Motor neuron (in vitro differentiated cells): ENCODE measurements at regions not wholly inside any gene's neighbourhood (a gene's known extent, or its start where the extent isn't known, plus 50 kb on each side); places are given as distances from the start of the nearest gene placed in this dataset.

ENCODE experiments used
- ATAC-seq, 8 experiments: fragments of 200-7000 bp; cut with Tn5 transposase; replicated peaks in 6 of 8; 2 replicates each; pipeline ENCODE4 v1.8.0; 2021; ENCODE audit warnings: mild to moderate bottlenecking in 8 of 8, moderate library complexity in 8 of 8
- H3K27ac ChIP-seq, 2 donors: fragments of 250-450 bp; sonication (Bioruptor Pico); 2 replicates each; pipeline ENCODE4 v1.9.0; 2021; ENCODE audit warnings: antibody characterized with exemption in 2 of 2, mild to moderate bottlenecking in 2 of 2, moderate library complexity in 1 of 2
- H3K4me1 ChIP-seq, 2 donors: fragments of 250-450 bp; sonication (Bioruptor Pico); replicated peaks in 1 of 2; 2 replicates each; pipeline ENCODE4 v1.6.1; 2021; ENCODE audit warnings: antibody characterized with exemption in 2 of 2, mild to moderate bottlenecking in 2 of 2, moderate library complexity in 1 of 2
- H3K4me3 ChIP-seq, 5 donors: fragments of 250-450 bp; sonication (Bioruptor Pico); 2 replicates each; pipeline ENCODE4 v1.9.0; 2021; ENCODE audit warnings: antibody characterized with exemption in 5 of 5, mild to moderate bottlenecking in 5 of 5, moderate library complexity in 4 of 5
- WGBS, 10 experiments: fragments of 450-650 bp; shearing (Covaris generic); methylation state at CpG; one replicate each; pipeline ENCODE4 v1.0.0; 2022; 5-methylcytosine and 5-hydroxymethylcytosine counted together
- in situ Hi-C, 9 experiments: fragments of 400-800 bp; cut with MboI; loops; one replicate each; pipeline ENCODE4 v1.15.0; 2021; ENCODE audit warnings: low sequenced_read_pairs in 9 of 9, low pct_unique_long_range_greater_than_20kb in 2 of 9; ENCODE audit not compliant: unreplicated experiment in 9 of 9

DNA sequence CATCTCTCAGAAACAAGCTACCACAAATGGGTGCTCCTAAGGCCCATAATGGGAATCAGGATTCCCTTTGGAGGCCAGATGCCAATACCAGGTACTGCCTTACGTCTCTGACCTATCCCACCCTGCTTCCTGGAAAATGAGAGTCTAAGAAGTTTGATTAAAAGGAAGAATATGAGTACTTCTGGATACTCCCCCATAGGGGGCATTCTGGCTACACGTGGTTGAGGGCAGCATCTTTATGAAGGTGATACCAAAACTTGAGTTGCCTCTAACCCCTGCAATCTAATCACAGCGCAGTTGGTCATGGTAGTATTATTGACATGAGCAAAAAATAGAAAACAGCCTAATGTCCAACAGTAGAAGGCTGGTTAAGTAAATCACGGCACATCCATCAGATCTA is 184.2 kb upstream of the LHX5 start:
- ATAC-seq, result no peak
- H3K4me3 ChIP-seq, result no peak overlapping the region
- in situ Hi-C loops, result no loop called here
- H3K27ac ChIP-seq, result no peak overlapping the region
- no peaks in the 10 kb centered on the region for H3K4me1 ChIP-seq
- 4 to 100% (median 44%) methylated on average over 1 to 4 of the region's 4 CpGs; no CpG with 5 or more reads in 1 of the 10 experiments for WGBS, 10 experiments

GRCh38 chr12:113655479-113655878 is 183.8 kb upstream of the LHX5 start:
- H3K4me3 ChIP-seq, result no peak overlapping the region
- H3K27ac ChIP-seq, result no peak overlapping the region
- in situ Hi-C loops, result no loop called here
- peaks cover 0 to under 1% of the 10 kb centered on the region in 2 donors for H3K4me1 ChIP-seq
- 0 to 83% (median 75%) methylated on average over 1 to 2 of the region's 3 CpGs; no CpG with 5 or more reads in 5 of the 10 experiments for WGBS, 10 experiments
- ATAC-seq, result no peak

DNA sequence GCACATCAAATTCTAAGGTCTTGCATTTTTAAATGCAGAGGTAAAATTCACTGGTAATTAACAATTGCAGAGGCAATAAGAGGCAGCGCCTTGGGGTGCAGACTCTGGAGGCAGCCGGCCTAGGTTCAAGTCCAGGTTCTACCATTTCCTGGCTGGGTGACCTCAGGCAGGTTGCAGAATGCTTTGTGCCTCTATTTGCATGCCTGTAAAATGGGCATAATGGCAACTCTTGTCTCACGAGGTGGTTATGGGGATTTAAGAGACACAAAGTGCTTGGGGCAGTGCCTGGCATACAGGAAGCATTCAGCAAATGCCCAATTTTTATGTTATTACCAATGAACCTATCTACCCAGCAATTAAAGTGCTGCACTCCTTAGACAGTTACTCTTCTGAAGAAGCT is 180.0 kb upstream of the LHX5 start:
- 6 to 83% (median 74%) methylated on average over 1 to 3 of the region's 3 CpGs; no CpG with 5 or more reads in 3 of the 10 experiments for WGBS, 10 experiments
- in situ Hi-C loops, result no loop called here

DNA sequence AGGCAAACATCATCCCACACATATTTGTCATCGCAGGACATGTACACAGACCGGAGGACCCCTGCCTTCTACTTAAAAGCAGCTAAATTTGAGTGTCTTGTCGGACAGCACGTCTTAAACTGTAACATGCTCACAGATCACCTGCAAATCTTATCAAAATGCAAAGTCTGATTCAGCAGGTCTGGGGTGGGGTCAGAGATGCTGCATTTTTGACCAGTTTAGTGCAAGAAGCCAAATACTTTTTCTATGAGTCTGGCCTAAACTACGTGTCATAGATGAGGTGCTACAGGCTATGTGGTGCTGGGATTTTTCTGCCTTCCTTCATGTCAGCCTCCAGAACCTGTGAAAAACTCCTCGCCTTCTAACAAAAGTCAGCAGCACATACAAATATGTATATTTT is 178.8 kb upstream of the LHX5 start:
- no peak for ATAC-seq
- Histone ChIP-seq H3K27ac (no peak overlapping the region), H3K4me1 (peaks cover 3 to 18% of the 10 kb centered on the region in 2 donors), H3K4me3 (no peak overlapping the region)
- WGBS, 10 experiments, result 18 to 100% (median 83%) methylated on average over 1 to 6 of the region's 6 CpGs; no CpG with 5 or more reads in 5 of the 10 experiments
- in situ Hi-C loops, result no loop called here

More for the DNA sequence above, 180.0 kb upstream of the LHX5 start:
- Histone ChIP-seq H3K4me1 (peaks cover 3 to 18% of the 10 kb centered on the region in 2 donors), H3K27ac (no peak overlapping the region), H3K4me3 (no peak overlapping the region)
- no peak for ATAC-seq

DNA sequence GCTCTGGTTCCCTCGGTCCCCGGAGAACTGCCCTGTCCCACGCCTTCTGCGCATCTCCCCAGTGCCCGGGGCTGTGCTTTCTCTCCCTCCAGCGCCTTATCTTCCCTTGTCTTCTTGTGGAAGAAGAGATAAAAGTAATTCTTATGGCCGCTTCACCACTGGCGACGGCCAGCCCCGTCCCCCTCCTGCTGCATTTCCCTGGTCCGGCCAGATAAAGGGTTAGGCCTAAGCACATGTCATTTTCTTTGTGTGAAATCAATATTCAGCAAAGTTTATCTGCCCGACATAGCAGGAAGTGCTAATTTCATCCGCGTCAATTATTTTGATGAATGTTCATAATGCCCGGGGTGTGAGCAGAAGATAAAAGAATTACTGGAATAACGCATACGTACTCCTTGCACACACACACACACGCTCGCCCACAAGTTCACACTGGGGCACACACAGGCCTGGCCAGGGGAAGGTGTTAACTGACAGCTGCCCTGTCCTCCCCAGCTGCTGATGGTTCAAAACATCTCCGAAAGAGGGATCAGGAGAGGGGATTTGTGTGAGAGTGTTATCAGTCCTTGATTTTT is 177.7 kb upstream of the LHX5 start:
- in situ Hi-C loops, result no loop called here
- Histone ChIP-seq H3K27ac (no peak overlapping the region), H3K4me3 (no peak overlapping the region), H3K4me1 (peaks cover 3 to 18% of the 10 kb centered on the region in 2 donors)
- 30 to 81% (median 59%) methylated on average over 2 to 12 of the region's 20 CpGs; no CpG with 5 or more reads in 2 of the 10 experiments for WGBS, 10 experiments
- ATAC-seq, result peak in 5 of 8 experiments; percentile 46 to 89 (median 77)

DNA sequence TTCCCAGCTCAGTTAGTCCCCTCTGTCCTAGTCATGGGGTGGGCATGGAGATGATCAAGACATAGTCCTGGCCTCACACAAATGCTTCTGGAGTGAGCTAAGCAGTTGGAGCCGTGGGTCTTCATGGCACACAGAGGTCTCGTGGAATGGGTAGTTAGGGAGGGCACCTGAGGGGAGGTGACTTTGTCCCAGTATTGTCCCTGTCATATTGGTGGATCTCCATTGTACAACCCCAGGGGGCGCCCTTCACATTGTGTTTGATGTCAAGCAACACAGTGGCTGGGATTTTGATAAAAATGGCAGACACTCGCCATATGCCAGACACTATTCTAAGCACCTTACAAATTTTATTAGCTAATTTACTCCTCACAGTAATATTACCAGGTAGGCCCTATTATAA is 175.4 kb upstream of the LHX5 start:
- Histone ChIP-seq H3K4me3 (no peak overlapping the region), H3K27ac (no peak overlapping the region), H3K4me1 (peaks cover 3 to 18% of the 10 kb centered on the region in 2 donors)
- 0 to 91% (median 29%) methylated on average over 1 to 4 of the region's 4 CpGs; no CpG with 5 or more reads in 5 of the 10 experiments for WGBS, 10 experiments
- ATAC-seq, result no peak
- in situ Hi-C loops, result no loop called here

GRCh38 chr12:113645603-113646002 is 173.9 kb upstream of the LHX5 start:
- Histone ChIP-seq H3K4me1 (peaks cover 10 to 24% of the 10 kb centered on the region in 2 donors), H3K4me3 (no peak overlapping the region), H3K27ac (no peak overlapping the region)
- ATAC-seq, result no peak
- 7 to 45% (median 40%) methylated on average over 2 to 8 of the region's 14 CpGs; no CpG with 5 or more reads in 5 of the 10 experiments for WGBS, 10 experiments
- in situ Hi-C loops, result no loop called here

GRCh38 chr12:113645183-113645582 is 173.5 kb upstream of the LHX5 start:
- Histone ChIP-seq H3K4me1 (peaks cover 10 to 20% of the 10 kb centered on the region in 2 donors), H3K27ac (no peak overlapping the region), H3K4me3 (no peak overlapping the region)
- no peak for ATAC-seq
- WGBS, 10 experiments, result 53 to 100% (median 83%) methylated on average over 1 to 2 of the region's 2 CpGs; no CpG with 5 or more reads in 5 of the 10 experiments
- in situ Hi-C loops, result no loop called here

GRCh38 chr12:113643177-113643974 is 171.7 kb upstream of the LHX5 start:
- WGBS, 10 experiments, result 27 to 84% (median 67%) methylated on average over 1 to 6 of the region's 8 CpGs; no CpG with 5 or more reads in 1 of the 10 experiments
- Histone ChIP-seq H3K27ac (no peak overlapping the region), H3K4me3 (no peak overlapping the region), H3K4me1 (peaks cover 6 to 8% of the 10 kb centered on the region in 2 donors)
- in situ Hi-C loops, result no loop called here
- ATAC-seq, result no peak

DNA sequence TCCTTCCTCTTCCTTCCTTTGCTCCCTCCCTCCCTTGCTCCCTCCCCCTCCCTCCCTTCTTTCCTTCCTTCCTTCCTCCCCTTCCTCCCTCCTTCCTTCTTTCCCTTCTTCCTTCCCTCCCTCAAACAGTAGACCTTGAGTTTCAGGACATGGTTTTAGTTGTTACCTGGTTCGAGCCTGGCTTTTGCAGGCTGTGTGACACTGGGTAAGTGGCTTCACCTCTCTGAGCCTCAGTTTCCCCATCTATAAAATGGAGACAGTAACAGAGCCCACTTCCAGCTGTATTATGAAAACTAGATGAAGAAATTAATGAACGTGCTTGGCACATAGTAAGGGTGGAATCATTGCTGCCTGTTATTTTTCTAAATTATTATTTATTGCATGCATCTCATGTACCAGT is 171.0 kb upstream of the LHX5 start:
- H3K27ac ChIP-seq, result no peak overlapping the region
- H3K4me1 ChIP-seq, result peaks cover 6 to 8% of the 10 kb centered on the region in 2 donors
- no peak for ATAC-seq
- 0 to 67% (median 39%) methylated on average over 1 to 2 of the region's 2 CpGs; no CpG with 5 or more reads in 4 of the 10 experiments for WGBS, 10 experiments
- no peak overlapping the region for H3K4me3 ChIP-seq
- in situ Hi-C loops, result no loop called here

DNA sequence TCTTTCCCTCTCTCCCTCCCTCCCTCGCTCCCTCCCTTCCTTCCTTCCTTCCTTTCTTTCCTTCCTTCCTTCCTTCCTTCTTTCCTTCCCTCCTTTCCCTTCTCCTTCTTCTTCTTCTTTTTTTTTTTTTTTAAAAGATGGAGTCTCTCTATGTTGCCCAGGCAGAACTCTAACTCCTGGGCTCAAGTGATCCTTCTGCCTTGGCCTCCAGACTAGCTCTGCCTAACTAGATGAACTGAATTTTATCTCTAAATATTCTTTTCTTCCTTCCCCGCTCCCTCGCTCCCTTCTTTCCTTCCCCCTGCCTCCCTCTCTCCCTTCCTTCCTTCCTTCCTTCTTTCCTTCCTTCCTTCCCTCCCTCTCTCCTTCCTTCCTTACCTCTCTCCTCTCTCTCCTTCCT is 170.5 kb upstream of the LHX5 start:
- WGBS, 10 experiments, result 22 to 100% (median 30%) methylated on average over 1 to 3 of the region's 3 CpGs; no CpG with 5 or more reads in 5 of the 10 experiments
- H3K4me3 ChIP-seq, result no peak overlapping the region
- H3K27ac ChIP-seq, result no peak overlapping the region
- ATAC-seq, result no peak
- H3K4me1 ChIP-seq, result peaks cover 6 to 8% of the 10 kb centered on the region in 2 donors
- in situ Hi-C loops, result no loop called here

DNA sequence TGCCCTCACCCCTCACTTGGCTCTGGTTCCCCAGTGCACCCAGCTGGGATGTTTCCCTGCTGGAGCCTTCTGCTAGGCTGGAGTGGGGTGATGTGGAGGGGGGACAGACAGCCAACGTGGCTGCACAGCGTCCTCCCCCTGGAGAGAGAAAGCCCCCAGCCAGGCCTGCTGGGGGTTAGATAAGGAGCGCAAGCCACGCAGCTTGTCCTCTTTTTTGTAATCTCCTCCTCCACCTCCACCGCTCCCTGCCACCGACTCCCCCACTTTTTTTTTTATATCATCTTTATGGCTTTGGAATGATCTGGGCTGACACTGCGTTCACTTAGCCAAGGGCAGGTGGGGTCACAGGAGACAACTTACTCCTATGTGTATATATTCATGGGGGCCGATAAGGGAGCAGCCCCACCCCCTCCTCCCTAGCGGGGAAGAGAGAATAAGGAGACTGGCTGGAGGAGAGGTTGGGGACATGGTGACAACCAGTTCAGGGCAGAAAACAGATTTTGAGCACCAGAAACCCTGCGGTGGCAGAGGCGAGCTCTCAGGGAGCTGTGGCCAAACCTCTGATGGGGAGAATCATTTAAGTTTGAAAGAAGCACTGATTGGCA is 169.9 kb upstream of the LHX5 start:
- peak in 4 of 8 experiments; percentile 10 to 54 (median 49) for ATAC-seq
- Histone ChIP-seq H3K4me3 (no peak overlapping the region), H3K4me1 (peaks cover 6 to 8% of the 10 kb centered on the region in 2 donors), H3K27ac (peak overlapping the region in 1 of 2 donors; percentile 3)
- in situ Hi-C loops, result no loop called here
- 10 to 49% (median 23%) methylated on average over 2 to 8 of the region's 11 CpGs; no CpG with 5 or more reads in 1 of the 10 experiments for WGBS, 10 experiments

- Histone ChIP-seq H3K4me3 (no peak overlapping the region), H3K27ac (no peak overlapping the region), H3K4me1 (peaks cover 6 to 8% of the 10 kb centered on the region in 2 donors)
- WGBS, 10 experiments, result 0 to 100% (median 68%) methylated on average over 1 to 4 of the region's 5 CpGs; no CpG with 5 or more reads in 2 of the 10 experiments
- in situ Hi-C loops, result no loop called here
- ATAC-seq, result no peak
Observed at GRCh38 chr12:113640837-113641236, 169.2 kb upstream of the LHX5 start.
